GM21717 (cell line): ENCODE measurements at regions not wholly inside any gene's neighbourhood (a gene's known extent, or its start where the extent isn't known, plus 50 kb on each side); places are given as distances from the start of the nearest gene placed in this dataset.

Source experiments
- ATAC-seq: cut with Tn5 transposase; IDR thresholded peaks from one replicate; pipeline ENCODE4 v1.9.1; 2021; ENCODE audit warnings: mild to moderate bottlenecking, moderate library complexity; ENCODE audit not compliant: unreplicated experiment

GRCh38 chrX:39381422-39381821, 580.2 kb downstream of the MID1IP1 start:
- no peak for ATAC-seq

- ATAC-seq, result no peak
These were observed 583.7 kb downstream of the MID1IP1 start for GRCh38 chrX:39384996-39385395.

GRCh38 chrX:39388730-39389129, 587.5 kb downstream of the MID1IP1 start:
- no peak for ATAC-seq

GRCh38 chrX:39396358-39396995, 595.2 kb downstream of the MID1IP1 start:
- no peak for ATAC-seq

GRCh38 chrX:39397561-39398199, 596.4 kb downstream of the MID1IP1 start:
- no peak for ATAC-seq

- ATAC-seq, result no peak
These were observed 597.1 kb downstream of the MID1IP1 start for GRCh38 chrX:39398215-39398962.

- no peak for ATAC-seq
These were observed 597.7 kb downstream of the MID1IP1 start for GRCh38 chrX:39398963-39399261.

GRCh38 chrX:39399387-39399786, 598.1 kb downstream of the MID1IP1 start:
- ATAC-seq, result no peak

- ATAC-seq, result no peak
These were observed 600.3 kb downstream of the MID1IP1 start for GRCh38 chrX:39401483-39402110.

GRCh38 chrX:39402158-39402557, 600.9 kb downstream of the MID1IP1 start:
- no peak for ATAC-seq

GRCh38 chrX:39406799-39407198, 605.5 kb downstream of the MID1IP1 start:
- ATAC-seq, result no peak

GRCh38 chrX:39409246-39409917, 608.1 kb downstream of the MID1IP1 start:
- no peak for ATAC-seq

- ATAC-seq, result no peak
These were observed 613.1 kb downstream of the MID1IP1 start for GRCh38 chrX:39414290-39414854.

- no peak for ATAC-seq
These were observed 615.4 kb downstream of the MID1IP1 start for GRCh38 chrX:39416547-39417260.

- no peak for ATAC-seq
These were observed 617.0 kb downstream of the MID1IP1 start for GRCh38 chrX:39418254-39418704.

- no peak for ATAC-seq
These were observed 617.7 kb downstream of the MID1IP1 start for GRCh38 chrX:39418731-39419638.

GRCh38 chrX:39421006-39421405, 619.7 kb downstream of the MID1IP1 start:
- ATAC-seq, result no peak

- no peak for ATAC-seq
These were observed 624.0 kb downstream of the MID1IP1 start for GRCh38 chrX:39425124-39425806.

- no peak for ATAC-seq
These were observed 624.8 kb downstream of the MID1IP1 start for GRCh38 chrX:39426101-39426500.
